ENCODE measurements at regions not wholly inside any gene's neighbourhood (a gene's known extent, or its start where the extent isn't known, plus 50 kb on each side); places are given as distances from the start of the nearest gene placed in this dataset.
A peak's percentile ranks its signal among the peaks of the same experiment; 100 is the strongest.

DNA sequence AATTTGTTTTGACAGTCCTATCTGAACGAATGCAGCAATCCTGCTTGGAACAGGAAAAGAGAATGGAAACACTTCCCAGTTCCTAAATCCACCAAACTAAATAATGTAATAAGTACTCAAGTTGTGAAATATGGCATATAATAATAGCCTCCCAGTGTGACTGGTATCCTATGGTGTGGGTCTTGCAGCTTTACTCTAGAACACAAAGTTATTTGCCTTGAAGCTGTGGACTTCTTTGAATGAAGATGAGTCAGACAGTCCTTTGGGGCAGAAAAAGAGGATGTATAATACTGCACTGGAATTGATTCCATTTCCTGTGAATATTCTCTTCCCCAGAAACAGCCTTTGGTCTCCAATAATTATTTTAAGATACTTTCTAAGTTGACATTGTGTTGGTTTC, 887.0 kb downstream of the KCNA4 start:
- no peak for DNase-seq
- no peaks in the 10 kb centered on the region for H3K36me3 Mint-ChIP-seq (ENCODE audit: low read depth)
- H3K9me3 Mint-ChIP-seq: no peaks in the 10 kb centered on the region
- H3K4me3 Mint-ChIP-seq: no peak overlapping the region
- H3K27ac Mint-ChIP-seq: no peak overlapping the region
- peaks cover 19% of the 10 kb centered on the region for H3K4me1 Mint-ChIP-seq
- TF ChIP-seq, protein P1, sequence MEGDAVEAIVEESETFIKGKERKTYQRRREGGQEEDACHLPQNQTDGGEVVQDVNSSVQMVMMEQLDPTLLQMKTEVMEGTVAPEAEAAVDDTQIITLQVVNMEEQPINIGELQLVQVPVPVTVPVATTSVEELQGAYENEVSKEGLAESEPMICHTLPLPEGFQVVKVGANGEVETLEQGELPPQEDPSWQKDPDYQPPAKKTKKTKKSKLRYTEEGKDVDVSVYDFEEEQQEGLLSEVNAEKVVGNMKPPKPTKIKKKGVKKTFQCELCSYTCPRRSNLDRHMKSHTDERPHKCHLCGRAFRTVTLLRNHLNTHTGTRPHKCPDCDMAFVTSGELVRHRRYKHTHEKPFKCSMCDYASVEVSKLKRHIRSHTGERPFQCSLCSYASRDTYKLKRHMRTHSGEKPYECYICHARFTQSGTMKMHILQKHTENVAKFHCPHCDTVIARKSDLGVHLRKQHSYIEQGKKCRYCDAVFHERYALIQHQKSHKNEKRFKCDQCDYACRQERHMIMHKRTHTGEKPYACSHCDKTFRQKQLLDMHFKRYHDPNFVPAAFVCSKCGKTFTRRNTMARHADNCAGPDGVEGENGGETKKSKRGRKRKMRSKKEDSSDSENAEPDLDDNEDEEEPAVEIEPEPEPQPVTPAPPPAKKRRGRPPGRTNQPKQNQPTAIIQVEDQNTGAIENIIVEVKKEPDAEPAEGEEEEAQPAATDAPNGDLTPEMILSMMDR (IDR thresholded peaks at IDR 0.05): no peak
- no peaks in the 10 kb centered on the region for H3K27me3 Mint-ChIP-seq (ENCODE audit: low read depth, poor library complexity)

DNA sequence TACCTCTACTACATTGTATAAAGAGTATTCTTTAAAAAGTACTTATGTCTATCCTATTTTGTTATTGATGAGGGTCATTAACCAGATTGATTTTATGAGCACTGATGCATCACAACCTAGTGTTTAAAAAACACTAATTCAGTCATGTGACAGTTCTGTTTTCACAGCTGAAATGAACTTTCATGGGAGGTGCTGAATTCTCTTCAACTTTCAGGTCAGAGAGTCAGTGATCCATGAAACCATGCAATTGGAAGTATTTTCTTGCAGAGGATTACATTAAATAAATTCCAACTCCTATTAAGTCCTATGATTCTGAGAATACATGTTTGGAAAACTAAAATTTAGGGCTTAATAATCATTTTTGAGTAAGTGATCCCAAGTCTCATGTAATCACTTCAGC, 889.4 kb downstream of the KCNA4 start:
- Mint-ChIP-seq H3K27me3 (ENCODE audit: low read depth, poor library complexity) (peaks cover 3% of the 10 kb centered on the region), H3K4me3 (no peak overlapping the region), H3K4me1 (peaks cover 24% of the 10 kb centered on the region), H3K9me3 (no peaks in the 10 kb centered on the region), H3K27ac (no peak overlapping the region), H3K36me3 (ENCODE audit: low read depth) (no peaks in the 10 kb centered on the region)
- DNase-seq: no peak
- TF ChIP-seq, protein P1 (IDR thresholded peaks at IDR 0.05): no peak

DNA sequence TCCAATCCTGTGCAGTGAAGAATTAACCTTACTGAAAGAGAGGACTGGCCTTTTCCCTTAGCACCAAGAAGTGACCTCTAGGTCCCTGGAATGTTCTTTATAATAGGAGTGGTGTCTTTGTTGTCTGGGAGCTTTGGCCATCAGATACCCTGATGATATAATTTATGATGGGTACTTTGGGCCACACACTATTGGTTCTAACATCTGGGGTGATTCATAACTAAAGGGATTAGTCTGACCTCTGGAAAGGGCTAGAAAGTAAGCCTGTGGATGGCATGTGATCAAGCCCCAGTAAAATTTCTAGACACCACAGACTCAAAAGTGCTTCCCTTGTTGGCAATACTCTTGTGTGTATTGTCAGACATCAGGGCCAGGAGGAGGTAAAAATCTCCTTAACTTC, 891.2 kb downstream of the KCNA4 start:
- H3K4me1 Mint-ChIP-seq: peaks cover 28% of the 10 kb centered on the region
- no peak overlapping the region for H3K27ac Mint-ChIP-seq
- peaks cover 3% of the 10 kb centered on the region for H3K27me3 Mint-ChIP-seq (ENCODE audit: low read depth, poor library complexity)
- DNase-seq: no peak
- no peaks in the 10 kb centered on the region for H3K36me3 Mint-ChIP-seq (ENCODE audit: low read depth)
- TF ChIP-seq, protein P1 (IDR thresholded peaks at IDR 0.05): no peak
- H3K4me3 Mint-ChIP-seq: no peak overlapping the region
- H3K9me3 Mint-ChIP-seq: no peaks in the 10 kb centered on the region

DNA sequence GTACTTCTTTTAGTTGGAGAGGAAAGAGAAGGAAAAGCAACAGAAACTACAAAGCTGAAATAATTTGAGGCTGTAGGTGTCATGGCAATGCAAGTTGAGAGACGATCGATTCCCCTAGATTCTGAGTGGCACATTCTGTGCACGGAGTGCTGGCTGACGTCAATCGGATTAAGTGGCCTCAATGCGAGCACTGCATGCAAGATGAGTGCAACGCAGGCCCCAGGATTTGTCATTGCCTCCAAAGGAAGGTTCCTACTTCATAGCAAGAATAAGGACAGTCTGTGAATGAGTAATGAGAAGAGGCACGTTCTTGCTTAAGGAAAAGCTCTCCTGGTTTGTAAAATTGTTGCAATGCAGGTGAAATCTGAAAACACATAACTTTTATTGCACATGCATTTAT, 892.4 kb downstream of the KCNA4 start:
- no peak for DNase-seq
- peaks cover 38% of the 10 kb centered on the region for H3K4me1 Mint-ChIP-seq
- H3K27me3 Mint-ChIP-seq (ENCODE audit: low read depth, poor library complexity): peaks cover 3% of the 10 kb centered on the region
- H3K36me3 Mint-ChIP-seq (ENCODE audit: low read depth): no peaks in the 10 kb centered on the region
- H3K4me3 Mint-ChIP-seq: no peak overlapping the region
- TF ChIP-seq, protein P1 (IDR thresholded peaks at IDR 0.05): no peak
- no peaks in the 10 kb centered on the region for H3K9me3 Mint-ChIP-seq
- no peak overlapping the region for H3K27ac Mint-ChIP-seq

DNA sequence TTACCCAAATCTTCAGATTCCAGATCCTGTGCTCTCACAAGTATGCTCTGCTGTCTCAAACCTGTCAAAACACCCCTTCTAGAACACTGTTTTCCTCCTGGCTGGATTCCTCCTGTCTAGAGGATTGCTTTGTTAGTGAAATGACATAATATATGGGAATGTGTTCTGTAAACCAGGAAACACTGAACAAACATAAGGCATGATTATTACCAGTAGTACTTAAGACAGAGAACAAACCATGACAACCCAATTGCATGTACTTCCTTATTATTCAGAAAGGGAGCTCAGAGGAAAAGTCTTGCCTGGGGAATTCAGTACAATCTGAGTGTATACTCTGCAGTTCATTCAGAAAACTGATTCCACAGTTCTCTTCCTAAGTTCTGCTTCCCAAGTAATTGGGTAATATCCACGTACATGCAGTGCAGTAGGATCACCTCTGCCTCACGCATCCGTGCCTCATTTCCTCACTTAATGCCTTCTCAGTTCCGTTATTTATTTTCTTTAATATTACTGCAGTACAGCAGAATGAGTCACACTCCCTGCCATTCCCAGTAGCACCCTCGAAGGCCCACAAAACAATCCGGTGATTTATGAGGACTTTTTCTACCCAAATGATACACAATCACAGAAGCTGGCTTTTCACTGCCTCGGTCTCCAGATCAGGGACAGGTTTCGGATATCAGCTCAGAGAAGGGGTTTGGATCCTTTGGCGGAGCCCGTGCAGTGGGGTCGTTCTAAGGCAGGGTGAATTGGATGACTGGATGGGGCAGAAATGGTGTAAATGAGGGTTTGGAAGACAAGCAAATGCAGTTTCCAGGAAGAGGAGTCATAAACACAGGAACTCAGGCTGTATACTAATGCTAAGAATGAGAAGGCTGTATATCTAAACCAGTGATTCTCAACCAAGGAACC, 896.9 kb downstream of the KCNA4 start:
- Mint-ChIP-seq H3K27ac (peak overlapping the region; percentile 33), H3K36me3 (ENCODE audit: low read depth) (no peaks in the 10 kb centered on the region), H3K4me1 (peaks cover 28% of the 10 kb centered on the region), H3K27me3 (ENCODE audit: low read depth, poor library complexity) (peaks cover 3% of the 10 kb centered on the region), H3K9me3 (no peaks in the 10 kb centered on the region), H3K4me3 (no peak overlapping the region)
- no peak for DNase-seq
- TF ChIP-seq, protein P1 (IDR thresholded peaks at IDR 0.05): no peak

DNA sequence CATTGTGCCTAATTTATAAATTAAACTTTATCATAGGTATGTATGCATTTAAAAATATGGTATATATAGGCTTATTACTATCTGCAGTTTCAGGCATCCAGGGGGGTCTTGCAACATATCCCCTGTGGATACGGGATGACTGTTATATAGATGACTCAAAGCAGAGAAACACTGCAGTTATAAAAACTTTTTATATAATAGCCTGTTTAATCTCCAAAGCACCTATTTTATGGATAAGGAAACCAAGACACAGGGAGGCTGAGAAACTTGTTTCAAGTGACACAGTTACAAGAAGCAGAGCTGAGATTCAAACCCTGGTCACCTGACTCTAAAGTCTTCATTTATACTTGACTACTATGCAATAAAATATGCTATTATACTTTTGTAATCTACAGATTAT, 897.7 kb downstream of the KCNA4 start:
- TF ChIP-seq, protein P1 (IDR thresholded peaks at IDR 0.05): no peak
- H3K4me1 Mint-ChIP-seq: peaks cover 23% of the 10 kb centered on the region
- H3K4me3 Mint-ChIP-seq: no peak overlapping the region
- H3K36me3 Mint-ChIP-seq (ENCODE audit: low read depth): no peaks in the 10 kb centered on the region
- peaks cover 3% of the 10 kb centered on the region for H3K27me3 Mint-ChIP-seq (ENCODE audit: low read depth, poor library complexity)
- H3K9me3 Mint-ChIP-seq: no peaks in the 10 kb centered on the region
- H3K27ac Mint-ChIP-seq: no peak overlapping the region
- DNase-seq: no peak

Measured in nephron progenitor cell (in vitro differentiated cells).